CD4-positive, alpha-beta T cell (primary cell): ENCODE measurements at regions not wholly inside any gene's neighbourhood (a gene's known extent, or its start where the extent isn't known, plus 50 kb on each side); places are given as distances from the start of the nearest gene placed in this dataset.

Experiments used
- ATAC-seq: fragments of 200-7000 bp; cut with Tn5 transposase; one replicate; pipeline ENCODE4 v1.10.0; 2022; ENCODE audit warnings: mild to moderate bottlenecking; ENCODE audit not compliant: poor library complexity
- CTCF ChIA-PET: fragments of 350-600 bp; sonication (Branson Sonifier 250); formaldehyde crosslinking; loops from one replicate; lab custom pipeline; 2021; ENCODE audit warnings: antibody characterized with exemption, inconsistent platforms; lab: Charles Lee
- POLR2A ChIA-PET: fragments of 350-600 bp; sonication (Branson Sonifier 250); formaldehyde crosslinking; loops from one replicate; lab custom pipeline; 2021; ENCODE audit warnings: antibody characterized with exemption, inconsistent platforms; lab: Charles Lee
- DNase-seq, 14 experiments: peaks; one replicate each; pipeline ENCODE4 v3.0.0-alpha.2; 2013 to 2020; ENCODE audit warnings: mixed read lengths in 2 of 14
- H3K27ac ChIP-seq, 2 donors: one replicate each; pipeline versions ENCODE4 v1.5.1 to v1.7.0; 2013; ENCODE audit warnings: low read length in 2 of 2, low read depth in 1 of 2, mild to moderate bottlenecking in 1 of 2
- H3K27me3 ChIP-seq, 2 experiments: 1 replicate in 1 of 2; 2 replicates in 1 of 2; pipeline versions ENCODE4 v1.6.1 to v1.7.0; 2013; ENCODE audit warnings: low read length in 2 of 2, control low read depth in 1 of 2, mild to moderate bottlenecking in 1 of 2, moderate library complexity in 1 of 2; ENCODE audit not compliant: insufficient read depth in 2 of 2, control insufficient read depth in 1 of 2
- H3K36me3 ChIP-seq: one replicate; pipeline ENCODE4 v1.6.1; 2013; ENCODE audit warnings: low read length, control low read depth; ENCODE audit not compliant: insufficient read depth
- H3K4me1 ChIP-seq: one replicate; pipeline ENCODE4 v1.6.1; 2013; ENCODE audit warnings: low read length, control low read depth; ENCODE audit not compliant: insufficient read depth
- H3K4me3 ChIP-seq: one replicate; pipeline ENCODE4 v1.5.1; 2013; ENCODE audit warnings: mild to moderate bottlenecking, low read length, moderate library complexity
- H3K9me3 ChIP-seq, 2 experiments: 1 replicate in 1 of 2; 2 replicates in 1 of 2; pipeline versions ENCODE4 v1.6.1 to v1.7.0; 2013; ENCODE audit warnings: low read length in 2 of 2, mild to moderate bottlenecking in 2 of 2, control low read depth in 1 of 2, moderate library complexity in 1 of 2; ENCODE audit not compliant: control insufficient read depth in 1 of 2, insufficient read depth in 1 of 2
- H3K27ac Mint-ChIP-seq: one replicate; pipeline ENCODE4 v1.8.0; 2020; ENCODE audit warnings: mixed read lengths
- H3K27me3 Mint-ChIP-seq: one replicate; pipeline ENCODE4 v1.8.0; 2021; ENCODE audit warnings: mixed read lengths
- H3K36me3 Mint-ChIP-seq: one replicate; pipeline ENCODE4 v1.8.0; 2021; ENCODE audit warnings: low read depth, mixed read lengths
- H3K4me1 Mint-ChIP-seq: one replicate; pipeline ENCODE4 v1.8.0; 2021; ENCODE audit warnings: low read depth, mixed read lengths
- H3K4me3 Mint-ChIP-seq: one replicate; pipeline ENCODE4 v1.8.0; 2020; ENCODE audit warnings: mild to moderate bottlenecking, mixed read lengths
- H3K9me3 Mint-ChIP-seq: one replicate; pipeline ENCODE4 v1.8.0; 2020; ENCODE audit warnings: mixed read lengths
- intact Hi-C, 2 experiments: fragments of 100-400 bp; cut with DNase I in 1 of 2; cut with micrococcal nuclease in 1 of 2; formaldehyde crosslinking; loops; one replicate each; pipeline versions ENCODE4 v1.15.1 to v1.9.0; 2023 to 2025; cut with DNase I, micrococcal nuclease
- TF ChIP-seq, protein P1 (sequence below): fragments of 200-600 bp; IDR thresholded peaks from one replicate; pipeline ENCODE4 v1.8.0; 2022; ENCODE audit warnings: antibody characterized with exemption, mild to moderate bottlenecking

- no peaks in the 10 kb centered on the region for H3K9me3 ChIP-seq
- no peak for DNase-seq
- Mint-ChIP-seq H3K9me3 (no peaks in the 10 kb centered on the region), H3K36me3 (no peaks in the 10 kb centered on the region), H3K4me3 (no peak overlapping the region), H3K27me3 (peaks cover 11% of the 10 kb centered on the region), H3K4me1 (no peaks in the 10 kb centered on the region), H3K27ac (no peak overlapping the region)
- no peak overlapping the region for H3K4me3 ChIP-seq
- no peaks in the 10 kb centered on the region for H3K4me1 ChIP-seq
- POLR2A ChIA-PET = no interaction called here
- CTCF ChIA-PET = interaction anchor here (0.8 kb wide), 1 partner anchor 20 kb away, joined by 3 read pairs; no protein-coding TSS in a partner anchor
- no peak overlapping the region for H3K27ac ChIP-seq
- TF ChIP-seq, protein P1, sequence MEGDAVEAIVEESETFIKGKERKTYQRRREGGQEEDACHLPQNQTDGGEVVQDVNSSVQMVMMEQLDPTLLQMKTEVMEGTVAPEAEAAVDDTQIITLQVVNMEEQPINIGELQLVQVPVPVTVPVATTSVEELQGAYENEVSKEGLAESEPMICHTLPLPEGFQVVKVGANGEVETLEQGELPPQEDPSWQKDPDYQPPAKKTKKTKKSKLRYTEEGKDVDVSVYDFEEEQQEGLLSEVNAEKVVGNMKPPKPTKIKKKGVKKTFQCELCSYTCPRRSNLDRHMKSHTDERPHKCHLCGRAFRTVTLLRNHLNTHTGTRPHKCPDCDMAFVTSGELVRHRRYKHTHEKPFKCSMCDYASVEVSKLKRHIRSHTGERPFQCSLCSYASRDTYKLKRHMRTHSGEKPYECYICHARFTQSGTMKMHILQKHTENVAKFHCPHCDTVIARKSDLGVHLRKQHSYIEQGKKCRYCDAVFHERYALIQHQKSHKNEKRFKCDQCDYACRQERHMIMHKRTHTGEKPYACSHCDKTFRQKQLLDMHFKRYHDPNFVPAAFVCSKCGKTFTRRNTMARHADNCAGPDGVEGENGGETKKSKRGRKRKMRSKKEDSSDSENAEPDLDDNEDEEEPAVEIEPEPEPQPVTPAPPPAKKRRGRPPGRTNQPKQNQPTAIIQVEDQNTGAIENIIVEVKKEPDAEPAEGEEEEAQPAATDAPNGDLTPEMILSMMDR = no peak
- intact Hi-C loops = no loop called here
- no peaks in the 10 kb centered on the region for H3K27me3 ChIP-seq
- no peaks in the 10 kb centered on the region for H3K36me3 ChIP-seq
- no peak for ATAC-seq
These were observed 309.4 kb downstream of the BARHL2 start for GRCh38 chr1:90407737-90408136.

DNA sequence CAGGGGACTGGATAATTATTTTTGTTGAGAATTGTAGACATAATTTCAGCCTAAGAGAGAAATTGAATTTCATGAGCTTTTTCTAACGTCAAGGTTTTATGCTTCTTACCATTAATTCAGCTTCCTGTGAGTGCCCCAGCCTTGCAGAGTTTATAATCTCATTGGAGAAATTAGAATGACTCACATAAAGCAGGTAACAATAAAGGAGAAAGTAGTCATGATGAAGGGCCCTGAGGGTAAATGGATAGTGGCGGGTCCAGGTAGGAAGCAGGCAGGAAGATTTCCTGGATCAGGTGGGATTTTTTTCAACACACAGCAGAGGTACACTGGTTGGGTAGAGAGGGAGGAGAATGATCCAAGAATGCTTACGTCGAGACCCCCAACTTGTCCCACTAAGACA is 311.4 kb downstream of the BARHL2 start:
- TF ChIP-seq, protein P1 = no peak
- H3K27ac Mint-ChIP-seq = no peak overlapping the region
- DNase-seq = no peak
- no peak overlapping the region for H3K4me3 Mint-ChIP-seq
- POLR2A ChIA-PET = no interaction called here
- CTCF ChIA-PET = no interaction called here
- H3K9me3 Mint-ChIP-seq = no peaks in the 10 kb centered on the region
- no peaks in the 10 kb centered on the region for H3K36me3 Mint-ChIP-seq
- Histone ChIP-seq H3K36me3 (no peaks in the 10 kb centered on the region), H3K4me3 (no peak overlapping the region), H3K27me3 (no peaks in the 10 kb centered on the region), H3K4me1 (no peaks in the 10 kb centered on the region), H3K27ac (no peak overlapping the region), H3K9me3 (no peaks in the 10 kb centered on the region)
- peaks cover 14% of the 10 kb centered on the region for H3K27me3 Mint-ChIP-seq
- no peak for ATAC-seq
- intact Hi-C loops = no loop called here
- no peaks in the 10 kb centered on the region for H3K4me1 Mint-ChIP-seq

GRCh38 chr1:90402893-90403849 is 313.9 kb downstream of the BARHL2 start:
- Histone ChIP-seq H3K27ac (no peak overlapping the region), H3K4me3 (no peak overlapping the region), H3K27me3 (no peaks in the 10 kb centered on the region), H3K36me3 (no peaks in the 10 kb centered on the region), H3K4me1 (no peaks in the 10 kb centered on the region), H3K9me3 (no peaks in the 10 kb centered on the region)
- Mint-ChIP-seq H3K27ac (no peak overlapping the region), H3K27me3 (peaks cover 32% of the 10 kb centered on the region), H3K9me3 (no peaks in the 10 kb centered on the region), H3K36me3 (no peaks in the 10 kb centered on the region), H3K4me3 (no peak overlapping the region), H3K4me1 (no peaks in the 10 kb centered on the region)
- POLR2A ChIA-PET = no interaction called here
- no peak for ATAC-seq
- TF ChIP-seq, protein P1 = no peak
- DNase-seq = no peak
- intact Hi-C loops = no loop called here
- CTCF ChIA-PET = no interaction called here
